ENCODE measurements at regions not wholly inside any gene's neighbourhood (a gene's known extent, or its start where the extent isn't known, plus 50 kb on each side); places are given as distances from the start of the nearest gene placed in this dataset.

DNA sequence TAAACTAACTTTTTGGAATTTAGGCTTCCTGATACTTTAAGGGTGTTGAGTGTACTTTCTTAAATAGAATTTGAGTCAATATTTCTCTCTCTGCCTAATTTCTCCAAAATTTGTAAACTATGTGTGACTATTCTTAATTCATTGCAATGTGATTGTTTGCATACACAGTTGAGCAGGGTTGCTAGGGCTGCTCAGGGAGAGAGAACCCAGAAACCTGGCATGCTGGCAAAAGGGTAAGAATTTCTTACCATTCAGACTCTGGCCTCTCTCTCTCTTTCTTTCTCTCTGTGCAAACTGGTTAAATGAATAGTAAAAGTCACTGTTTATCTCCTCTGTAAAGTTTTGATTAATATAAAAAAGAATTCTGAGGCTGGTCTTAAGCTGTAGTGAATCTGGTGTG is 51.0 kb upstream of the NAMPT start:
- Histone ChIP-seq H3K36me3 (ENCODE audit: insufficient read depth, low read depth, low read length) (no peaks in the 10 kb centered on the region), H3K9ac (ENCODE audit: low read depth, low read length) (no peak overlapping the region), H3K9me3 (ENCODE audit: insufficient read depth, low read depth, low read length) (peaks cover 24% of the 10 kb centered on the region; the same call in 1 of the 2 replicates), H3K27ac (ENCODE audit: low read length) (no peak overlapping the region), H3K4me1 (ENCODE audit: insufficient read depth, low read length) (no peaks in the 10 kb centered on the region), H3K4me3 (ENCODE audit: low read length) (no peak overlapping the region), H3K27me3 (ENCODE audit: insufficient read depth, low read length) (no peaks in the 10 kb centered on the region)

Data from iPS-20b (cell line).